ENCODE measurements at regions not wholly inside any gene's neighbourhood (a gene's known extent, or its start where the extent isn't known, plus 50 kb on each side); places are given as distances from the start of the nearest gene placed in this dataset.

DNA sequence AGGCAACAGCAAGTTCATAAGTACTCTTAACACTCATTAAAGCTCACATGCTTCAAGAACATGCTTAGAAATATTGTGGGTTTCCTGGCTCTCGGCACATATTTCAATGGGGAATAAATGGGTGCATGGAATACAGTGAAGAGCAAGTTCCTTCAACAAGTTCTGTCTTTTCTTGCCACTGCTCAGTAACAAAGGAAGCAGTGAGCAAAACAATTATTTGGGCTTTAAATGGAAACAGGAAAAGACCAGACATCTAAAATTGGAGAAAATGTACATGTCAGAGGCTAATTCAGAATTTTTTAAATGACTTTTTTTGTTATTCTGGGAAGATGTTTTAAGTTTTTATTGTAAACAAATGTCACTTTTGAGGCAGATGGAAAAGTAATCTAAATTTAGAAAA lies 478.7 kb downstream of the SETD4 start:
- peaks cover 38% of the 10 kb centered on the region for H3K27me3 ChIP-seq (ENCODE audit: low read depth)
- DNase-seq = no peak
- no peak overlapping the region for H3K27ac ChIP-seq (replicated peaks)
- H3K4me1 ChIP-seq = no peaks in the 10 kb centered on the region
- TF ChIP-seq, protein P1, sequence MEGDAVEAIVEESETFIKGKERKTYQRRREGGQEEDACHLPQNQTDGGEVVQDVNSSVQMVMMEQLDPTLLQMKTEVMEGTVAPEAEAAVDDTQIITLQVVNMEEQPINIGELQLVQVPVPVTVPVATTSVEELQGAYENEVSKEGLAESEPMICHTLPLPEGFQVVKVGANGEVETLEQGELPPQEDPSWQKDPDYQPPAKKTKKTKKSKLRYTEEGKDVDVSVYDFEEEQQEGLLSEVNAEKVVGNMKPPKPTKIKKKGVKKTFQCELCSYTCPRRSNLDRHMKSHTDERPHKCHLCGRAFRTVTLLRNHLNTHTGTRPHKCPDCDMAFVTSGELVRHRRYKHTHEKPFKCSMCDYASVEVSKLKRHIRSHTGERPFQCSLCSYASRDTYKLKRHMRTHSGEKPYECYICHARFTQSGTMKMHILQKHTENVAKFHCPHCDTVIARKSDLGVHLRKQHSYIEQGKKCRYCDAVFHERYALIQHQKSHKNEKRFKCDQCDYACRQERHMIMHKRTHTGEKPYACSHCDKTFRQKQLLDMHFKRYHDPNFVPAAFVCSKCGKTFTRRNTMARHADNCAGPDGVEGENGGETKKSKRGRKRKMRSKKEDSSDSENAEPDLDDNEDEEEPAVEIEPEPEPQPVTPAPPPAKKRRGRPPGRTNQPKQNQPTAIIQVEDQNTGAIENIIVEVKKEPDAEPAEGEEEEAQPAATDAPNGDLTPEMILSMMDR (IDR thresholded peaks at IDR 0.05; ENCODE audit: borderline replicate concordance) = no peak
- H3K4me3 ChIP-seq = no peak overlapping the region
- H3K36me3 ChIP-seq = no peaks in the 10 kb centered on the region
- intact Hi-C loops (cut with micrococcal nuclease) = no loop called here
- H3K9me3 ChIP-seq (replicated peaks) = no peaks in the 10 kb centered on the region

DNA sequence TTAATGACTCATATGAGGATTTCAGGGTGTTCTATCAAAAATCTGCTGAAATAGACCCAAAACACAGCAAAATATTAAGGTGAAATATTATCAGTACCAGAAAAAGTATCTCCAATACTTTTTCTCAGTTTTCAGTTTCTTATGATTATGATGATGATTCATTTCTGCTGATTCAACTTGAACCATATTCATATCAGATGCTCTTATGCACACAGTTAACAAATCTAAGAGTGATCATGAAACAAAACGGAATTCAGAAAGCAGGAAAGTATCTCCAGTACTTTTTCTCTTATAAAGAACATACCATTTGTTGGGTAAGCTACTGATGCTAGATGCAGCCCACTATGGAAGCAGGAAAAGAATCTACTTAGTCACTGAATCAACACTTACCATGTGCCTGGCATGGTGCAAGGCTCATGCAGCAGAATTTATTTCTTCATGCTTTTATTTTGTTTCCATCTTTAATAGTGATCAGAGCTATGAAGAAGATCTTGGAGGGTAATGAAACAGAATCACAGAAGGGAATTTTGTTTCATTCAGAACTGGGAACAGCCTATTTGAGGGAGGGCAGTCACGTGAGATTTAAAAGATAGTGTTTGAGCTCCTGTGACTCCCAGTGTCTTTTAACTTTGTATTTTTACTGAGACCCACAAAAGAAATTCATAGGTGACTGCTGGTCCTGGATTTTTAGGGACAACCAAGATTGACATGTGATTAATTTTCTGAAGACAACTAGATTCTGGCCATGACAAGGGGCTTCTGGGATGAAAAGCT lies 480.6 kb downstream of the SETD4 start:
- no peaks in the 10 kb centered on the region for H3K36me3 ChIP-seq
- no peak overlapping the region for H3K4me3 ChIP-seq
- TF ChIP-seq, protein P1 (IDR thresholded peaks at IDR 0.05; ENCODE audit: borderline replicate concordance) = no peak
- H3K27me3 ChIP-seq (ENCODE audit: low read depth) = peaks cover 34% of the 10 kb centered on the region
- no peak for DNase-seq
- no peak overlapping the region for H3K27ac ChIP-seq (replicated peaks)
- H3K9me3 ChIP-seq (replicated peaks) = no peaks in the 10 kb centered on the region
- intact Hi-C loops (cut with micrococcal nuclease) = no loop called here
- no peaks in the 10 kb centered on the region for H3K4me1 ChIP-seq

DNA sequence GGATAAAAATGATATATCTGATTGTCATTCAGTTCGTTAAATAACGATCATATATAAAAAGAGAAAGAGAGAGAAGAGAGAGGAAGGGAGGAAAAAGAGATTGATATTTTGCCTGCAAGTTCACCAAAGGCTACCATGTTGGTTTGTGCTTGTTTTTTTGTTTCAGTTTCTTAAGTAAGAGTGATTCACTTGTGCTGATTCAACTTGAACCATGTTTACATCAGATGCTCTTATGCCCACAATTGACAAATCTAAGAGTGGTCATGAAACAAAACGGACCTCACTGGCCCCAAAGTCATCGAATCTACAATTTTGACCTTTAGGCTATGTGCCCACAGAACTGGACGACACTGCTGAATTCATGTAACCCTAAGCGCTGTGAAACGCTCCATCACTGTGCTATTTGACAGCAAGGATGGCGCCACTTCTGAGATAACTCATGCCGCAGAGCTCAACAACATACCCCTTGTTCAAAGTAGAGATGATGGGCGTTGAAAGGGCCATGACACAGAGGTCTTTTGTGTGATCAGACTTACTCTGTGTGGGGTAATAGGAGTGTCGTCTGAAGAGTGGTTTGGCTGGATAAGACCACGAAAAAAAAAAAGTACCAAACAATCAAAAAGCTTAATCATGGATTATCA lies 481.4 kb downstream of the SETD4 start:
- intact Hi-C loops (cut with micrococcal nuclease) = no loop called here
- TF ChIP-seq, protein P1 (IDR thresholded peaks at IDR 0.05; ENCODE audit: borderline replicate concordance) = no peak
- no peak overlapping the region for H3K4me3 ChIP-seq
- DNase-seq = no peak
- no peak overlapping the region for H3K27ac ChIP-seq (replicated peaks)
- H3K4me1 ChIP-seq = no peaks in the 10 kb centered on the region
- peaks cover 27% of the 10 kb centered on the region for H3K27me3 ChIP-seq (ENCODE audit: low read depth)
- H3K9me3 ChIP-seq (replicated peaks) = no peaks in the 10 kb centered on the region
- no peaks in the 10 kb centered on the region for H3K36me3 ChIP-seq

DNA sequence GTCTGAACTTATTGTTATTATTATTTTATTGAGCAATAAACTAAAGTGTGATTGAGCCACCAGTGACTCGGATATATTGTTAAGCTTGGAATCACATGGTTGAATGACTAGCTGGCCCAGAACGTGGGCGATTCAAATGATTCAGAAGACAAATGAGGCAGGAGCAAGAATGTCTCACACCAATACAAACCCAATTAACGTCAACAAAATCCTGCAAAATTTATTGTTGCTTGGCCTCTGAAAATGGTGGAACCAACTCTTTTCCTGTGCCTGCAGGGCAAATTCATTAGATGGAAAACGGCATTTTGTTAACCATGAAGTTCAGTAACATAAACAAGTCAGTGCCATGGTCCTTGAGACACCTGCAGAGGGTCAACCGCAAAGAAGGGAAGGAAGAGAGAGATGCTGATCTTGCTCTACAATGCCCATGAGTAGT lies 482.0 kb downstream of the SETD4 start:
- H3K4me3 ChIP-seq = no peak overlapping the region
- intact Hi-C loops (cut with micrococcal nuclease) = no loop called here
- no peaks in the 10 kb centered on the region for H3K4me1 ChIP-seq
- TF ChIP-seq, protein P1 (IDR thresholded peaks at IDR 0.05; ENCODE audit: borderline replicate concordance) = no peak
- DNase-seq = no peak
- no peaks in the 10 kb centered on the region for H3K36me3 ChIP-seq
- H3K27me3 ChIP-seq (ENCODE audit: low read depth) = peaks cover 27% of the 10 kb centered on the region
- H3K27ac ChIP-seq (replicated peaks) = no peak overlapping the region
- H3K9me3 ChIP-seq (replicated peaks) = no peaks in the 10 kb centered on the region

DNA sequence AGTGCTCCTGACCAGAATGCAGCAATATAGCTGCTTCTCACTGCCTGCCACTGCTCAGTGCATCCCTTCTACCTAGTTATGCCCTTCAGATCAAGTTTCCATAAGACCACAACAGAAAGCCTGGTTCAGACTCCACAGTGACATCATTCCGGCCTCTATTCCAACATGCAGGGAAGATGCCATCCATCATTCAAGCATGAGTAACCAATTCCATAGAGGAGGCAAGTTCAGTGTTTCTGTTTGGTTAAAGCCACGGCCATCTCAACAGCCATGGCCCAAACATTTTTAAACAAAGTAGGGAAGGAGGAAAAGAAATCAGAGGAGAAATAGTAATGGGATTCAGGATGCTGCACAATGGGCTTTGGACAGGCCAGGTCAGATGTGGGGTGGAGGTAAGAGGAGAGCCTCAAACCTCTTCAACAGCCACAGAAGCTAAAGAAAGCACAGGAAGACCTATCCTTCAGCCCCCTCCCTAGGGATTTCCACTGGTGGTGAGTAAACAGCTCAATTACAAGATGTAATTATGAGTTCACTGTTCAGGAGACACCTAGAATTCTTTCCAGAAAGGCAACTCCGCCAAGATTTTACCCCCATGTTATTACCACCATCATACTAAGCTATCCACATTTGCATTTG lies 484.9 kb downstream of the SETD4 start:
- Histone ChIP-seq H3K9me3 (replicated peaks) (no peaks in the 10 kb centered on the region), H3K4me1 (no peaks in the 10 kb centered on the region), H3K4me3 (no peak overlapping the region), H3K36me3 (no peaks in the 10 kb centered on the region), H3K27ac (replicated peaks) (no peak overlapping the region), H3K27me3 (ENCODE audit: low read depth) (peaks cover 21% of the 10 kb centered on the region)
- DNase-seq = no peak
- TF ChIP-seq, protein P1 (IDR thresholded peaks at IDR 0.05; ENCODE audit: borderline replicate concordance) = no peak
- intact Hi-C loops (cut with micrococcal nuclease) = no loop called here

Data from left ventricle myocardium inferior (tissue), 1 donor.